GM12878 (cell line): ENCODE measurements at regions not wholly inside any gene's neighbourhood (a gene's known extent, or its start where the extent isn't known, plus 50 kb on each side); places are given as distances from the start of the nearest gene placed in this dataset.

ENCODE experiments used
- ATAC-seq: fragments of 200-7000 bp; cut with Tn5 transposase; 3 replicates; pipeline ENCODE4 v1.9.1; 2020; ENCODE audit warnings: mild to moderate bottlenecking, moderate library complexity
- BruUV-seq: library from RNA; stranded (reverse); fragments of 400-500 nt; replicated peaks from 2 replicates; lab custom pipeline; 2021; lab: Mats Ljungman, UMichigan
- CTCF ChIA-PET: fragments of 300-600 bp; sonication (Branson Sonifier 250); formaldehyde crosslinking; extraction: SDS; loops from one replicate; lab custom pipeline; 2021; ENCODE audit warnings: inconsistent platforms; lab: Yijun Ruan, JAX
- POLR2A ChIA-PET: fragments of 350-600 bp; formaldehyde crosslinking; extraction: SDS; loops from one replicate; lab custom pipeline; 2021; ENCODE audit warnings: inconsistent platforms; lab: Charles Lee
- RAD21 ChIA-PET: fragments of 300-600 bp; sonication (Branson Sonifier 250); formaldehyde crosslinking; loops from one replicate; lab custom pipeline; 2023; ENCODE audit warnings: antibody characterized with exemption; ENCODE audit not compliant: unreplicated experiment; lab: Charles Lee
- SMC1A ChIA-PET: fragments of 300-600 bp; sonication (Branson Sonifier 250); formaldehyde crosslinking; loops from one replicate; lab custom pipeline; 2023; ENCODE audit not compliant: unreplicated experiment, uncharacterized antibody; lab: Charles Lee
- DNase-seq: peaks from one replicate; pipeline ENCODE4 v3.0.0-alpha.2; 2011; ENCODE audit warnings: low read depth, low spot score
- FAIRE-seq: peaks from 3 replicates; lab custom pipeline; 2011; peaks lifted over from hg19 to GRCh38; lab: Jason Lieb, UNC
- H2AFZ ChIP-seq: 2 replicates; pipeline ENCODE4 v1.6.0; 2011; ENCODE audit warnings: low read depth, low read length, control low read depth; ENCODE audit not compliant: control insufficient read depth
- H3K27ac ChIP-seq: 2 replicates; pipeline ENCODE4 v1.5.1; 2011; ENCODE audit warnings: control low read depth; ENCODE audit not compliant: control insufficient read depth, insufficient read depth
- H3K27me3 ChIP-seq, 2 experiments: replicated peaks in 1 of 2; 2 replicates each; pipeline versions ENCODE4 v1.6.0 to v1.6.1; 2011; ENCODE audit warnings: low read length in 1 of 2; ENCODE audit not compliant: control insufficient read depth in 2 of 2, insufficient read depth in 2 of 2
- H3K36me3 ChIP-seq, 2 experiments: 2 replicates each; pipeline ENCODE4 v1.5.1; 2011; ENCODE audit warnings: low read length in 1 of 2; ENCODE audit not compliant: control insufficient read depth in 2 of 2, insufficient read depth in 2 of 2
- H3K4me1 ChIP-seq: 2 replicates; pipeline ENCODE4 v1.6.1; 2011; ENCODE audit warnings: mild to moderate bottlenecking, low read length, moderate library complexity, mixed read lengths; ENCODE audit not compliant: control insufficient read depth, insufficient read depth
- H3K4me2 ChIP-seq: 2 replicates; pipeline ENCODE4 v1.6.0; 2011; ENCODE audit warnings: control low read depth; ENCODE audit not compliant: control insufficient read depth, insufficient read depth
- H3K4me3 ChIP-seq: fragments of 200-600 bp; sonication (generic); 2 replicates; pipeline ENCODE4 v1.5.1; 2016
- H3K79me2 ChIP-seq: 2 replicates; pipeline ENCODE4 v1.6.0; 2011; ENCODE audit warnings: low read length; ENCODE audit not compliant: control insufficient read depth, insufficient read depth
- H3K9ac ChIP-seq: 2 replicates; pipeline ENCODE4 v1.8.0; 2011; ENCODE audit warnings: low read length, control low read depth, mixed read lengths; ENCODE audit not compliant: control insufficient read depth, insufficient read depth
- H3K9me3 ChIP-seq: replicated peaks from 3 replicates; pipeline ENCODE4 v1.5.1; 2011; ENCODE audit warnings: mild to moderate bottlenecking, low read length; ENCODE audit not compliant: control insufficient read depth, insufficient read depth
- H4K20me1 ChIP-seq: 2 replicates; pipeline ENCODE4 v1.6.0; 2011; ENCODE audit not compliant: control insufficient read depth, insufficient read depth
- EZH2 ChIP-seq: IDR thresholded peaks from 2 replicates; pipeline ENCODE4 v1.6.1; 2012; ENCODE audit warnings: low read depth, mild to moderate bottlenecking, control low read depth, inconsistent platforms, low read length, borderline replicate concordance; ENCODE audit not compliant: control insufficient read depth
- MXI1 ChIP-seq: fragments of 150-350 bp; IDR thresholded peaks from 2 replicates; pipeline ENCODE4 v1.6.1; 2011; ENCODE audit warnings: low read depth, mild to moderate bottlenecking, inconsistent platforms, low read length, improper control_type of control experiment
- YBX1 ChIP-seq: fragments of 450-650 bp; IDR thresholded peaks from 2 replicates; pipeline ENCODE4 v1.6.1; 2016; ENCODE audit warnings: antibody characterized with exemption
- WGBS: methylation state at CpG from one replicate; pipeline ENCODE4 v1.1.6; 2016; ENCODE audit warnings: low lambda C conversion rate; ENCODE audit not compliant: insufficient replicate concordance, insufficient coverage; ENCODE audit errors: missing lambda C conversion rate; 5-methylcytosine and 5-hydroxymethylcytosine counted together
- in situ Hi-C: fragments of 300-500 bp; cut with MboI; formaldehyde crosslinking; loops from 9 replicates; pipeline ENCODE4 v1.14.3; 2018; ENCODE audit warnings: mixed read lengths
- intact Hi-C: fragments of 100-400 bp; cut with micrococcal nuclease; formaldehyde crosslinking; loops from one replicate; pipeline ENCODE4 v1.14.2; 2022; ENCODE audit not compliant: unreplicated experiment
- TF ChIP-seq, protein P1 (sequence below): fragments of 450-650 bp; IDR thresholded peaks from 2 replicates; pipeline ENCODE4 v1.6.1; 2017; ENCODE audit warnings: low read depth, mild to moderate bottlenecking, moderate library complexity
- TF ChIP-seq, protein P2 (sequence below): fragments of 450-650 bp; IDR thresholded peaks from 2 replicates; pipeline ENCODE4 v1.6.1; 2017; ENCODE audit warnings: mild to moderate bottlenecking

DNA sequence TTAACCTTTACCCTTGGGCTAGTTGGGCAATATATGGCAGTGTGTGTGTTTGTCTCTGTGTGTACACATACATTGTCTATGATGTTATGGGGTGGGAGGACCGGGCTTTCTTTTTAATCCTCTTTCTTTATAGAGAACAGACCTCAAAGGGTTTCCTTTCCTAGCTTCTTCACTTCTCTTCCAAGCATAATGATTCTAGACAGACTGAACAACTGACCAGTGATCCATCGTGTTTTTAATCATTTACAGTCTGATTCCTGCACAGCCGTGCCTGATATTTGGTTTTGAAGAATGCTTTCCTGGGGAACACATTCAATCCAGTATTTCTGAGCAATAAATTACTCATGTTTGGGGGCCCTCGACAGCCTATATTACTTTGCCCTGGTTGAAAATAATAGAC lies 481.1 kb upstream of the DCN start:
- POLR2A ChIA-PET, result no interaction called here
- Histone ChIP-seq H2AFZ (no peak overlapping the region), H3K27me3 (no peaks in the 10 kb centered on the region)
- DNase-seq, result no peak
- in situ Hi-C loops, result no loop called here
- TF ChIP-seq MXI1 (no peak), EZH2 (no peak), YBX1 (no peak)
- TF ChIP-seq, protein P1, sequence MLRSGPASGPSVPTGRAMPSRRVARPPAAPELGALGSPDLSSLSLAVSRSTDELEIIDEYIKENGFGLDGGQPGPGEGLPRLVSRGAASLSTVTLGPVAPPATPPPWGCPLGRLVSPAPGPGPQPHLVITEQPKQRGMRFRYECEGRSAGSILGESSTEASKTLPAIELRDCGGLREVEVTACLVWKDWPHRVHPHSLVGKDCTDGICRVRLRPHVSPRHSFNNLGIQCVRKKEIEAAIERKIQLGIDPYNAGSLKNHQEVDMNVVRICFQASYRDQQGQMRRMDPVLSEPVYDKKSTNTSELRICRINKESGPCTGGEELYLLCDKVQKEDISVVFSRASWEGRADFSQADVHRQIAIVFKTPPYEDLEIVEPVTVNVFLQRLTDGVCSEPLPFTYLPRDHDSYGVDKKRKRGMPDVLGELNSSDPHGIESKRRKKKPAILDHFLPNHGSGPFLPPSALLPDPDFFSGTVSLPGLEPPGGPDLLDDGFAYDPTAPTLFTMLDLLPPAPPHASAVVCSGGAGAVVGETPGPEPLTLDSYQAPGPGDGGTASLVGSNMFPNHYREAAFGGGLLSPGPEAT, result no peak
- TF ChIP-seq, protein P2, sequence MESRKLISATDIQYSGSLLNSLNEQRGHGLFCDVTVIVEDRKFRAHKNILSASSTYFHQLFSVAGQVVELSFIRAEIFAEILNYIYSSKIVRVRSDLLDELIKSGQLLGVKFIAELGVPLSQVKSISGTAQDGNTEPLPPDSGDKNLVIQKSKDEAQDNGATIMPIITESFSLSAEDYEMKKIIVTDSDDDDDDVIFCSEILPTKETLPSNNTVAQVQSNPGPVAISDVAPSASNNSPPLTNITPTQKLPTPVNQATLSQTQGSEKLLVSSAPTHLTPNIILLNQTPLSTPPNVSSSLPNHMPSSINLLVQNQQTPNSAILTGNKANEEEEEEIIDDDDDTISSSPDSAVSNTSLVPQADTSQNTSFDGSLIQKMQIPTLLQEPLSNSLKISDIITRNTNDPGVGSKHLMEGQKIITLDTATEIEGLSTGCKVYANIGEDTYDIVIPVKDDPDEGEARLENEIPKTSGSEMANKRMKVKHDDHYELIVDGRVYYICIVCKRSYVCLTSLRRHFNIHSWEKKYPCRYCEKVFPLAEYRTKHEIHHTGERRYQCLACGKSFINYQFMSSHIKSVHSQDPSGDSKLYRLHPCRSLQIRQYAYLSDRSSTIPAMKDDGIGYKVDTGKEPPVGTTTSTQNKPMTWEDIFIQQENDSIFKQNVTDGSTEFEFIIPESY, result no peak
- TF ChIP-seq, all 136 proteins: peak for 0
- SMC1A ChIA-PET, result interaction anchor here (1.5 kb wide), 1 partner anchor 15 kb away, joined by 3 read pairs; no protein-coding TSS in a partner anchor
- ATAC-seq, result no peak
- WGBS, result 7% methylated on average over 4 of the region's 4 CpGs
- intact Hi-C loops, result no loop called here
- Histone ChIP-seq H3K9ac (no peak overlapping the region), H3K36me3 (no peaks in the 10 kb centered on the region), H3K4me2 (no peak overlapping the region), H3K9me3 (no peaks in the 10 kb centered on the region), H3K4me3 (no peak overlapping the region), H3K79me2 (no peaks in the 10 kb centered on the region), H3K4me1 (no peaks in the 10 kb centered on the region), H3K27ac (no peak overlapping the region), H4K20me1 (no peaks in the 10 kb centered on the region)
- FAIRE-seq, result no peak
- RAD21 ChIA-PET, result no interaction called here
- BruUV-seq, result no TSS peak
- CTCF ChIA-PET, result interaction anchor here (1.0 to 1.1 kb wide), 2 partner anchors 37 to 86 kb away, joined by 3 read pairs; no protein-coding TSS in a partner anchor
